ENCODE measurements at regions not wholly inside any gene's neighbourhood (a gene's known extent, or its start where the extent isn't known, plus 50 kb on each side); places are given as distances from the start of the nearest gene placed in this dataset.

- Histone ChIP-seq H3K79me2 (ENCODE audit: control insufficient read depth, insufficient read depth, low read length) (no peaks in the 10 kb centered on the region), H3K4me3 (replicated peaks in 1 of 3; ENCODE audit: insufficient read depth in 1 of 3, low read depth in 1 of 3, low read length in 3 of 3) (no peak overlapping the region), H3K9ac (replicated peaks; ENCODE audit: extremely low read depth, insufficient read depth, low read length) (no peak overlapping the region), H2AFZ (ENCODE audit: low read depth, low read length) (no peak overlapping the region), H3K4me2 (ENCODE audit: insufficient read depth, low read length) (no peak overlapping the region), H3K9me1 (replicated peaks; ENCODE audit: control insufficient read depth, extremely low read depth, insufficient read depth, low read length) (no peaks in the 10 kb centered on the region), H3K36me3 (ENCODE audit: control insufficient read depth in 2 of 2, extremely low read depth in 1 of 2, insufficient read depth in 2 of 2, low read length in 2 of 2) (no peaks in the 10 kb centered on the region), H3K27me3 (ENCODE audit: control insufficient read depth in 2 of 2, insufficient read depth in 2 of 2, low read length in 2 of 2) (no peaks in the 10 kb centered on the region), H4K20me1 (replicated peaks; ENCODE audit: control insufficient read depth, extremely low read depth, insufficient read depth, low read length) (no peaks in the 10 kb centered on the region), H3K9me3 (replicated peaks; ENCODE audit: control insufficient read depth, insufficient read depth, low read length) (no peaks in the 10 kb centered on the region), H3K4me1 (ENCODE audit: control insufficient read depth, extremely low read depth, insufficient read depth, low read length) (no peaks in the 10 kb centered on the region), H3K27ac (ENCODE audit: insufficient read depth, low read depth, low read length) (no peak overlapping the region)
- DNase-seq (ENCODE audit: low read depth, low spot score) = no peak
- intact Hi-C loops (cut with micrococcal nuclease) (no loop called here), dilution Hi-C loops (cut with MboI; ENCODE audit: extremely low pct_ligation_motif_present, low sequenced_read_pairs) (no loop called here)
- CTCF ChIA-PET = no interaction called here
- no TSS peak for BruUV-seq (replicated peaks)
- no peak for FAIRE-seq
- TF ChIP-seq CTCF (IDR thresholded peaks at IDR 0.05; ENCODE audit: extremely low read depth in 1 of 2, insufficient read depth in 1 of 2, low read depth in 1 of 2, low read length in 2 of 2) (no peak), EZH2 (IDR thresholded peaks at IDR 0.05; ENCODE audit: borderline replicate concordance, low read depth, low read length, severe bottlenecking) (no peak), POLR2AphosphoS5 (IDR thresholded peaks at IDR 0.05; ENCODE audit: insufficient read depth, low read depth, low read length) (no peak), JUN (IDR thresholded peaks at IDR 0.05; ENCODE audit: borderline replicate concordance, insufficient read depth, insufficient read length, low read depth) (no peak), MAX (IDR thresholded peaks at IDR 0.05; ENCODE audit: insufficient read depth, insufficient read length) (no peak), POLR2A (IDR thresholded peaks at IDR 0.05; ENCODE audit: low read depth, low read length) (no peak), MYC (IDR thresholded peaks at IDR 0.05; ENCODE audit: low read depth, low read length) (no peak), GATA2 (IDR thresholded peaks at IDR 0.05; ENCODE audit: insufficient read depth, insufficient read length, low read depth, low read length) (no peak), FOS (IDR thresholded peaks at IDR 0.05; ENCODE audit: borderline replicate concordance, insufficient read depth, low read length) (no peak)
- POLR2A ChIA-PET = no interaction called here
Measured at GRCh38 chr20:24798930-24799705, 150.0 kb upstream of the CST7 start.

All from endothelial cell of umbilical vein (primary cell).